Activated naive CD8-positive, alpha-beta T cell treated with anti-CD3 and anti-CD28 coated beads, Interleukin-2, amount 10 ng/mL, durations not matched to agents 7 days and 5 days (primary cell): ENCODE measurements at regions not wholly inside any gene's neighbourhood (a gene's known extent, or its start where the extent isn't known, plus 50 kb on each side); places are given as distances from the start of the nearest gene placed in this dataset.

Experiments used
- ATAC-seq: fragments of 150-1000 bp; cut with Tn5 transposase; one replicate; pipeline ENCODE4 v1.10.0; 2021; ENCODE audit warnings: low read depth, moderate library complexity
- POLR2A ChIA-PET: fragments of 350-600 bp; sonication (Branson Sonifier 250); formaldehyde crosslinking; loops from one replicate; lab custom pipeline; 2021; ENCODE audit warnings: antibody characterized with exemption; lab: Charles Lee
- DNase-seq: peaks from one replicate; pipeline ENCODE4 v3.0.0; 2021
- H3K27ac Mint-ChIP-seq: one replicate; pipeline ENCODE4 v1.8.0; 2022; ENCODE audit warnings: mild to moderate bottlenecking, mixed read lengths
- H3K27me3 Mint-ChIP-seq: one replicate; pipeline ENCODE4 v1.8.0; 2022; ENCODE audit warnings: mild to moderate bottlenecking, moderate library complexity, mixed read lengths
- H3K36me3 Mint-ChIP-seq: one replicate; pipeline ENCODE4 v1.8.0; 2021; ENCODE audit warnings: mild to moderate bottlenecking, mixed read lengths
- H3K4me1 Mint-ChIP-seq: one replicate; pipeline ENCODE4 v1.8.0; 2021; ENCODE audit warnings: mixed read lengths
- H3K4me3 Mint-ChIP-seq: one replicate; pipeline ENCODE4 v1.8.0; 2022; ENCODE audit warnings: mild to moderate bottlenecking, moderate library complexity, mixed read lengths
- H3K9me3 Mint-ChIP-seq: one replicate; pipeline ENCODE4 v1.8.0; 2021; ENCODE audit warnings: mixed read lengths

DNA sequence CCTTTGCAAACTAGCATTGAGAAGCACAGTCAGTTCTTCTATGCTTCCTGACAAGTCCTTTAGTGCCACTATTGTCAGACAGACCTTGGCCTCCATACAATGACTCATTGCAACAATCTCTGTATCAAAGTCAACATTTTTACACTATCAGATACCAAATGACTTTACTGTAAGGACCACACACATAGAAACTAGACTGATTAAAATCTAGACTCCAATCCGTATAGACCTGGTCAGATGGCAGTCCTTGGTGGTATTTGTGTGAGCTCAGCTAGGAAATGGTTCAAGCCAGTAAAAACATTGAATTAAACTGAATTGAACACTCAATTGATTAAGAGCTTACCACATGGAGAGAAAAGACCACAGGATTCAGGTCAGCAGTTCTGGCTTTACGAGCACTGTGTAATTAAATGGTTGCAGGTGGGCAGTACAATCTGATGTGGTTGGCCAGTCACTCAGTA is 549.8 kb upstream of the LCORL start:
- ATAC-seq: no peak

DNA sequence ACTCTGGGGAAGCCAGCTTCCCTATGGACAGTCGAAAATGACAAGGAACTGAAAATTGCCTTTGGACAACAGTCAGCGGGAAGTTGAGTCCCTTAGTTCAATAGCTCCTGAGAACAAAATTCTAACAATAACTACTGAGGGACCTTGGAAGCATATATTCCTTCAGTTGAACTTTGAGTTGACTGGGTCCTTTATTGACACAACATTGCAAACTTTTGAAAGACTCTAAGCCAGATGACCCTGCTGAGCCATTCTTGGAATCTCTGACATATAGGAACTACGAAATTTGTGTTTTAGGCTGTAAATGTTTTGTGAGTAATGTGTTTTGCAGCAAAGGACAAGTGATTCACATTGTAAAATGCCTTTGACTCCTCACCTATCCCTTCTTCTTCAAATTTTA is 548.8 kb upstream of the LCORL start:
- H3K4me1 Mint-ChIP-seq: no peaks in the 10 kb centered on the region
- H3K27me3 Mint-ChIP-seq: no peaks in the 10 kb centered on the region
- H3K27ac Mint-ChIP-seq: no peak overlapping the region
- POLR2A ChIA-PET: no interaction called here
- H3K9me3 Mint-ChIP-seq: no peaks in the 10 kb centered on the region
- no peak overlapping the region for H3K4me3 Mint-ChIP-seq
- ATAC-seq: no peak
- H3K36me3 Mint-ChIP-seq: no peaks in the 10 kb centered on the region
- no peak for DNase-seq

More for the DNA sequence above, 549.8 kb upstream of the LCORL start:
- Mint-ChIP-seq H3K9me3 (no peaks in the 10 kb centered on the region), H3K4me3 (no peak overlapping the region), H3K27ac (no peak overlapping the region), H3K4me1 (no peaks in the 10 kb centered on the region), H3K36me3 (no peaks in the 10 kb centered on the region), H3K27me3 (no peaks in the 10 kb centered on the region)
- DNase-seq: no peak
- POLR2A ChIA-PET: no interaction called here

DNA sequence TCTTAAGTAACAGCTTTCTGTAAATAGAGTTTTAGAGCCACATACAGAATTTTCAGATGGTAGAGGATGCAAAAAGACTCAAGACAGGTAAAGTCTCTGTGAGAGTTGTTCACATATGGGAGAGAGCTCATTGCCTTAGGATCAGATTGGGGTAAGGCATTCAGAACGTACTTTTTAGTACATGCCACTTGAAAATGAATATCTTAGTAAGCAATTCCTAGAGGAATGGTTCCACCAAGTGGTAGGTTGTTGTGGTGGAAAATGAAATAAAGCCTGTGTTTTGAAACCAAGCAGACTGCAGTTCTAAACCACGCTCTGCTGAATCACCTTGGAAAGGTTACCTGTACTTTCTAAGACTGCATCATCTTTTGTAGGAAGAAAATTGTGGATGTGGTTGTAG is 547.0 kb upstream of the LCORL start:
- Mint-ChIP-seq H3K4me3 (no peak overlapping the region), H3K36me3 (no peaks in the 10 kb centered on the region), H3K9me3 (no peaks in the 10 kb centered on the region), H3K4me1 (no peaks in the 10 kb centered on the region), H3K27ac (no peak overlapping the region), H3K27me3 (no peaks in the 10 kb centered on the region)
- no peak for ATAC-seq
- POLR2A ChIA-PET: no interaction called here
- no peak for DNase-seq

DNA sequence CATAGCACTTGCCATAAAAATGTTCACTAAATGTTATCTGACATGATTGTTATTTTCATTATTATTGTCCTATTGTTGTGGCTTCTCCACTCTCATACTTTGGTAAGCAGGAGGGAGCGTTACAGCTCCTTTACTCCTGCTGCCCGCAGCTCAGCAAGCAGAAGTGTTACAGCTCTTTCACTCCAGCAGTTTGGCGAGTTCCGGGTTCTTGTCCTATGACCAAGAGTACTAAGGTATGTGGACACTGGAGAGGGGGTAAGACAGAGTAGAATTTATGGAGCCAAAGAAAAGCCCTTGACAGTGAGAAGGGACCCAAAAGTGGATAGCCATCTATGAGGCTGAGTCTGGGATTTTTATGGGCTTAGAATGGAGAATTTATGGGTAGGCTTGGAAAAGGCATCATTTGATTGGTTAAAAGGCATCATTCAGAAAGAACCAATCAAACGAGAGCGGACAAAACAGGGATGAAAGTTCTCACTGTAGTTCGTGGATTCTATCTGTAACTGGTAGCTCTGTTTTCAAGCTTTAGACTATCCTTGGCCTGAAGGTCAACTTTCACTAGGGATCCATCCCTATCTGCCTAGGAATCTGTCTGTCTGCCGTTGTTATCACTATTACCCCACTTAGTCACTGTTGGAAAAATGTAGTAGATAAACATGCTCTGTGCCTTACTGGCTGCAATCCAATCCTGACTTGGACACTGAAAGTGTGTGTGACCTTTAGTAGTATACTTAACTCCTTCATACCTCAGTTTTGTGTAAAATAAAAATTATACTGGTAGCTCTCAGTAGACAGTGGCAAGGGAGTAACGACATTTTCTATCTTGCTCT is 545.6 kb upstream of the LCORL start:
- H3K4me3 Mint-ChIP-seq: no peak overlapping the region
- DNase-seq (no peak), ATAC-seq (no peak)
- H3K36me3 Mint-ChIP-seq: no peaks in the 10 kb centered on the region
- H3K27ac Mint-ChIP-seq: no peak overlapping the region
- peaks cover 2% of the 10 kb centered on the region for H3K9me3 Mint-ChIP-seq
- POLR2A ChIA-PET: no interaction called here
- H3K27me3 Mint-ChIP-seq: no peaks in the 10 kb centered on the region
- no peaks in the 10 kb centered on the region for H3K4me1 Mint-ChIP-seq

DNA sequence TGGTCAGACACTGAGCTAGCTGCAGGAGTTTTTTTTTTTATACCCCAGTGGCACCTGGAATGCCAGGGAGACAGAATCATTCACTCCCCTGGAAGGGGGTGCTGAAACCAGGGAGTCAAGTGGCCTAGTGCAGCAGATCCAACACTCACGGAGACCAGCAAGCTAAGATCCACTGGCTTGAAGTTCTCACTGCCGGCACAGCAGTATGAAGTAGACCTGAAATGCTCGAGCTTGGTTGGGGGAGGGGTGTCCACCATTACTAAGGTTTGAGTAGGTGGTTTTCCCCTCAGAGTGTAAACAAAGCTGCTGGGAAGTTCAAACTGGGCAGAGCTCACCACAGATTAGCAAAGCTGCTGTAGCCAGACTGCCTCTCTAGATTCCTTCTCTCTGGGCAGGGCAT is 537.9 kb upstream of the LCORL start:
- H3K4me3 Mint-ChIP-seq: no peak overlapping the region
- no peaks in the 10 kb centered on the region for H3K36me3 Mint-ChIP-seq
- ATAC-seq (no peak), DNase-seq (no peak)
- POLR2A ChIA-PET: no interaction called here
- H3K9me3 Mint-ChIP-seq: peaks cover 4% of the 10 kb centered on the region
- no peaks in the 10 kb centered on the region for H3K27me3 Mint-ChIP-seq
- H3K27ac Mint-ChIP-seq: no peak overlapping the region
- H3K4me1 Mint-ChIP-seq: no peaks in the 10 kb centered on the region

DNA sequence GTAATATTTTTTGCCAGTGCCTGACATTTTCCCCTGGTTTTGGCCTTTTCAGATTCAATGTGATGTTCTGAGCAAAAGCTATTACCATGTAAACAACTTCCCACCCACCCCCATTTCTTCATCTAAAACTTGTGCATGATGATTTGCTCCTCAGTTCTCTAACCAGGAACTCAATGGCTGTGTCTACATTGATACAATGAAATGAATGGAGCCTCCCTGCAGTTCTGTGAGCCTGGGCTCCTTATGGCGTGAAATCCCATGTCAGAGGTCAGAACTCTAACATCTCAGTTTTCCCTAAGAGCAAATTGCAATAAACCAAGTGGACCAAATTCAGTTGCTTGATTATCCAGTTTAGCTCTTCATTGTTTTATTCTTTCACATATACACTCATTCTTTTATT is 534.8 kb upstream of the LCORL start:
- POLR2A ChIA-PET: no interaction called here
- no peaks in the 10 kb centered on the region for H3K9me3 Mint-ChIP-seq
- no peaks in the 10 kb centered on the region for H3K36me3 Mint-ChIP-seq
- H3K4me1 Mint-ChIP-seq: no peaks in the 10 kb centered on the region
- H3K4me3 Mint-ChIP-seq: no peak overlapping the region
- no peak overlapping the region for H3K27ac Mint-ChIP-seq
- H3K27me3 Mint-ChIP-seq: peaks cover 2% of the 10 kb centered on the region
- DNase-seq (no peak), ATAC-seq (no peak)

DNA sequence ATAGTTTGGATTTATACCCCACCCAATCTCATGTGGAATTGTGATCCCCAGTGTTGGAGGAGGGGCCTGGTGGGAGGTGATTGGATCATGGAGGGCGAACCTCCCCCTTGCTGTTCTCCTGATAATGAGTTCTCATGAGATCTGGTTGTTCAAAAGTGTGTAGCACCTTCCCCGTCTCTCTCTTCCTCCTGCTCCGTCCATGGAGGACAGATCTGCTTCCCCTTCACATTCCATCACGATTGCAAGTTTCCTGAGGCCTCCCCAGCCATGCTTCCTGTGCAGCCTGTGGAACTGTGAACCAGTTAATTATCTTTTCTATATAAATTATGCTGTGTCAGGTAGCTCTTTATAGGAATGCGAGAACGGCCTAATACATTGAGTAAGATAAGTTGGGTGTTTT is 518.8 kb upstream of the LCORL start:
- H3K9me3 Mint-ChIP-seq: no peaks in the 10 kb centered on the region
- POLR2A ChIA-PET: no interaction called here
- H3K27ac Mint-ChIP-seq: no peak overlapping the region
- no peaks in the 10 kb centered on the region for H3K4me1 Mint-ChIP-seq
- no peak for ATAC-seq
- H3K36me3 Mint-ChIP-seq: no peaks in the 10 kb centered on the region
- H3K4me3 Mint-ChIP-seq: no peak overlapping the region
- no peaks in the 10 kb centered on the region for H3K27me3 Mint-ChIP-seq
- DNase-seq: no peak

DNA sequence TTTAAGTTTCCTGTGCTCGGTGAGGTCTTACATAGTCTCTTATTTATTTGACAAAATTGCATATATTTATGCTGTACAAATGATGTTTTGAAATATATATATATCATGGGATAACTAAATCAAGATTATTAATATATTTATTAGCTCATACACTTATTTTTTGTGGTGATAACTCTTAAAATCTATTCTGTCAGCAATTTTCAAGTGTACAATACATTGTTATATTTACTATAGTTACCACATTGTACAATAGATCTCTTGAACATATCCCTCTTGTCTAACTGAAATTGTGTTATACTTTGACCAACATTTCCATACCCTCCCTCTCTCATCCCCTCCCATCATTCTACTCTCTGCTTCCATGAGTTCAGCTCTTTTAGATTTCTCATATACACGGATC is 516.6 kb upstream of the LCORL start:
- DNase-seq (no peak), ATAC-seq (no peak)
- H3K27ac Mint-ChIP-seq: no peak overlapping the region
- POLR2A ChIA-PET: no interaction called here
- H3K4me1 Mint-ChIP-seq: no peaks in the 10 kb centered on the region
- no peak overlapping the region for H3K4me3 Mint-ChIP-seq
- H3K9me3 Mint-ChIP-seq: no peaks in the 10 kb centered on the region
- no peaks in the 10 kb centered on the region for H3K27me3 Mint-ChIP-seq
- no peaks in the 10 kb centered on the region for H3K36me3 Mint-ChIP-seq

DNA sequence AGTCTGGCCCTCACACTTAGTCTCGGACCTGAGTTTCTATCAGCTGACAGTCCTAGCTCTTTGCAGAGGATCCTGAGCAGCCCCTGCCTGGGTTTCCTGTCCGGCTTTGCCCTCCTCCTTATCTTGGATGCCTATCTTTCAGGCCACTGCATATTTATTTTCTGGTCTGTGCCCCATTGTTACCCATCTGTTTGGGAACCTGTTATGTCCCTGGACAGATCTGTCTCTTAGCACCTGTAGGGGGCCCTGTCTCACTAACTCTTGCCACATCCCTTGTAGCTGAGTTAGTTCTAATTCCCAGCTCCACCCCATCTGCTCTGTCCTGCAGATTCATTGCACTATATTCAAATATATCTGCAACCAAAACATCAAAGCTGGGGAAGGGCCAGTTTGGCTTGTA is 514.9 kb upstream of the LCORL start:
- POLR2A ChIA-PET: no interaction called here
- Mint-ChIP-seq H3K9me3 (no peaks in the 10 kb centered on the region), H3K36me3 (no peaks in the 10 kb centered on the region), H3K4me1 (no peaks in the 10 kb centered on the region), H3K27ac (no peak overlapping the region), H3K27me3 (no peaks in the 10 kb centered on the region), H3K4me3 (no peak overlapping the region)
- ATAC-seq (no peak), DNase-seq (no peak)

DNA sequence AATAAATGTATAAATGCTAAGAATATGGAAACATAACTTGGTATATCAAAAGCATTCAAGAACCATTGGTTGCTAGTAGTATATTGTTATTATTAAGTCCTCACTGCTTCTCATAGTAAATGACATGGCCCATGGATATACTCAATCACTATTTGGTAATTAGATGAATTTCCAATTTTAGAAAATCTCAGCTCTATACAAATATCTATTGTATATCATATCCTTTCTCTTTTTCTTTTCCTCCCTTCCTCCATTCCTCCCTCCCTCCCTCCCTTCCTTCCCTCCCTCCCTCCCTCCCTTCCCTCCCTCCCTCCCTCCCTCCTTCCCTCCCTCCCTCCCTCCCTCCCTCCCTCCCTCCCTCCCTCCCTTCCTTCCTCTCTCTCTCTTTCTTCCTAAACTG is 514.4 kb upstream of the LCORL start:
- ATAC-seq (no peak), DNase-seq (no peak)
- no peaks in the 10 kb centered on the region for H3K36me3 Mint-ChIP-seq
- H3K4me1 Mint-ChIP-seq: no peaks in the 10 kb centered on the region
- no peak overlapping the region for H3K27ac Mint-ChIP-seq
- no peaks in the 10 kb centered on the region for H3K27me3 Mint-ChIP-seq
- H3K4me3 Mint-ChIP-seq: no peak overlapping the region
- H3K9me3 Mint-ChIP-seq: no peaks in the 10 kb centered on the region
- POLR2A ChIA-PET: no interaction called here

DNA sequence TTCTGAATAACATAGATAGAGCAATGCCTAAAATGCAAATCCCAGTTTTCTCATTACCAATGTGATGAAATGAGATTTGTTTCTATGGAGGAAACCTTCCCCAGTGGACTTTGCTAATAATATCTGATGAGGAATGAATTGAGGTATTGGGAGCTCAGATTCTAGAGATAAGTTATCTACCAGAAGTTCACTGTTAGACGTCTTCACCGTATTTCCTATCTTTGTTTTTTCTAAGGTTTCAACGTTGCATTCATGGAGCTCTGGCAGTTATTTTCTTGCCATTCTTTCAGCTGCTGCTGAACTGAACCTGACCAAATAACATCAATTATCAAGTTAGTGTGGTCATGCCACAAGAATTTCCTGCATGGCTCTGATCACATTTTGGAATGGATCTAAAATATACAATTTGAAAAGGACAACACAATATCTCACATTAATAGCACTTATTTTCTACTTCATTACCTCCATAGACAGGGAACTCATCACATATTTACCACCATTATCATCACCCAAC is 511.8 kb upstream of the LCORL start:
- Mint-ChIP-seq H3K4me1 (no peaks in the 10 kb centered on the region), H3K27ac (no peak overlapping the region), H3K9me3 (no peaks in the 10 kb centered on the region), H3K27me3 (no peaks in the 10 kb centered on the region), H3K36me3 (no peaks in the 10 kb centered on the region), H3K4me3 (no peak overlapping the region)
- DNase-seq: no peak
- no peak for ATAC-seq
- POLR2A ChIA-PET: no interaction called here

DNA sequence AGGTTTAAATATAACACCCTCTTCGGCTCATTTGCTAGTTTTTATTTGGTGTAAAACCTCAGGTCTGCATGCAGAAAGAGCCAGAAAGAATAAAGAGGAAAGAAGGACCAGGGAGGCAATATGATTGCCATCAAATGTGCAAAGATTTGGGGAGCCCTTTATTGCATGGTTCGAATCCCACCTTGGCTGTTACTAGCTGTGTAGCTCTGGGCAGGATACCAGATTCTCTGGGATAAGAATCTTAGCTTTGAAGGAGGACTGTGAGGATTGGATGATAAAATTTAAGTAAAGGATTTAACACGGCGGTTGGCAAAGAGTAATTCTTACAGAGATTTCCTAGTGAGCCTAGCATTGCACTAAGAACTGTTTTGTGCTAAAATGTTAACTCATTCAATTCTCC is 510.2 kb upstream of the LCORL start:
- POLR2A ChIA-PET: no interaction called here
- H3K9me3 Mint-ChIP-seq: no peaks in the 10 kb centered on the region
- H3K4me3 Mint-ChIP-seq: no peak overlapping the region
- DNase-seq (no peak), ATAC-seq (no peak)
- H3K4me1 Mint-ChIP-seq: no peaks in the 10 kb centered on the region
- no peak overlapping the region for H3K27ac Mint-ChIP-seq
- no peaks in the 10 kb centered on the region for H3K27me3 Mint-ChIP-seq
- no peaks in the 10 kb centered on the region for H3K36me3 Mint-ChIP-seq

DNA sequence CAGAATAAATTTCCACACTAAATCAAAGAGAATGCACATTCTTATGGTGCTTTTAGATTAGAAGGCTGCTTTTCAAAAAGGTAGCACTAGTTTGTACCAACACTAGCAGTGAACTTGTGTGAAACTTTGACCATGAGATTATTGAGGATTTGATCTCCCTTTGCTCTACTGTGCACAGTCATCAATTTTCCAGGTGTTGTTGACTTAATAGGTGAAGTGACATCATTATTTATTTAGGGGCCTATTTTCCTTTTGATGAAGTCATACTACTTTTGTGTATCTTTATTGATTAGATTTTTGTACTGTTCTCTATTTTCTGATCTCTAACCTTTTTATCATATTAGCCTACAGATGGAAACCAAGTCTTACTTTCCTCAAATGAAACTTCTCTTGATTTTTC is 507.9 kb upstream of the LCORL start:
- POLR2A ChIA-PET: no interaction called here
- no peaks in the 10 kb centered on the region for H3K9me3 Mint-ChIP-seq
- no peak overlapping the region for H3K4me3 Mint-ChIP-seq
- DNase-seq (no peak), ATAC-seq (no peak)
- H3K27me3 Mint-ChIP-seq: no peaks in the 10 kb centered on the region
- H3K27ac Mint-ChIP-seq: no peak overlapping the region
- no peaks in the 10 kb centered on the region for H3K36me3 Mint-ChIP-seq
- no peaks in the 10 kb centered on the region for H3K4me1 Mint-ChIP-seq

DNA sequence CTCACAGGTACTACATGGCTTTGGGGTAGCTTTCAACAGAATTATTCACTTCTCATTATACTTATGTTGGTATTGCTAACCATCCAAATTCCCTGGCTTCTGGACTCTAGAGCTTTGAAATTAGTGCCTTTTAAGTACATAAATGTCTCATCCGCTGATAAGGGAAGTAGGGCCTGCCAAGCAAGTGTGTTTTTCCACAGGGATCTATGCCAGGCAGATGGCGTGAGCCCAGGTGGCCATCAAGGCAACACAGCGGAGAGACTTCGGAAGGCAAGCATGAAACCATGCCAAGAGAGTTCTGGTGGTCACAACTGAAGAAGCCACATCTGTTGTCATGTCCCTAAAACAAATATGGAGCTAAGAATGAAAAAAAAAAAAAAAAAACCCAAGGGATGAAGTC is 503.1 kb upstream of the LCORL start:
- Mint-ChIP-seq H3K4me3 (no peak overlapping the region), H3K9me3 (no peaks in the 10 kb centered on the region), H3K27me3 (no peaks in the 10 kb centered on the region), H3K27ac (no peak overlapping the region), H3K4me1 (no peaks in the 10 kb centered on the region), H3K36me3 (no peaks in the 10 kb centered on the region)
- DNase-seq (no peak), ATAC-seq (no peak)
- POLR2A ChIA-PET: no interaction called here
